ENCODE measurements at regions not wholly inside any gene's neighbourhood (a gene's known extent, or its start where the extent isn't known, plus 50 kb on each side); places are given as distances from the start of the nearest gene placed in this dataset.

DNA sequence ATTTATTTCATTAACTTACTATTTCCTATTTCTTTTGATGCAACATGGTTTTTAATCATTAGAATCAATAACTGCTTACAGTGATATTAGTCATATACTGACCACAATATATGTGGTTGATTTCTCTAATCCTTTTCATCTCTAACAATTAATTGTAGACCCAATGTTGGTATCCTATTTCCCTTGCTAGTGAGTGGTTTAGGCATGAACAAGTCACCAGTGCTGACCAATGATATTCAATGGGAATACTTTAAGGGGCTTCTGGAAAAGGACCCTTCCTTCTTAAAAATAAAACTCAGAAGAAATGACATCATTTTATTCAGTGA is 672.4 kb upstream of the GRAMD2B start:
- BruUV-seq (replicated peaks): no TSS peak
- CTCF ChIA-PET: no interaction called here
- no peak overlapping the region for H3K4me3 ChIP-seq (ENCODE audit: low read depth in 2 of 2, low read length in 2 of 2)

DNA sequence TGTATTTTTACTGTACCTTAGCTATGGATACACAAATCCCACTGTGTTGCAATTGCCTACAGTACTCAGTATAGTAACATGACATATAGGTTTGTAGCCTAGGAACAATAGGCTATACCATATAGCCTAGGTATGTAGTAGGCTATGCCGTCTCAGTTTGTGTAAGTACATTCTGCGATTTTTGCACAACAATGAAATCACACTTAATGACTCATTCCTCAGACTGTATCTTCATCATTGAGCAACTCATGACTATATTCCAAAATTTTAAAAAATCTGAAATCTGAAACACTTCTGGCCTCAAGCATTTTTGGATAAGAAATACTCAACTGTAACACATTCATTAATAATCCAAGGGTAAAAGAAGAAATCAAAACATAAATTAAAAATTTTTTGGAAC is 666.8 kb upstream of the GRAMD2B start:
- Histone ChIP-seq H3K9me3 (ENCODE audit: control insufficient read depth, insufficient read depth, low read depth, low read length) (no peaks in the 10 kb centered on the region), H3K27me3 (ENCODE audit: control insufficient read depth, insufficient read depth, low read length) (no peaks in the 10 kb centered on the region), H3K4me3 (ENCODE audit: low read depth in 2 of 2, low read length in 2 of 2) (no peak overlapping the region), H3K4me1 (ENCODE audit: control insufficient read depth, insufficient read depth, low read length) (no peaks in the 10 kb centered on the region), H3K27ac (ENCODE audit: low read length) (no peak overlapping the region), H3K36me3 (ENCODE audit: control insufficient read depth, insufficient read depth, low read length) (no peaks in the 10 kb centered on the region)
- no TSS peak for BruUV-seq (replicated peaks)
- no peak for TF ChIP-seq POLR2AphosphoS5 (IDR thresholded peaks at IDR 0.05; ENCODE audit: low read depth, low read length)
- TF ChIP-seq SIN3A (IDR thresholded peaks at IDR 0.05; ENCODE audit: borderline replicate concordance, insufficient read depth, low read depth, low read length): no peak
- TF ChIP-seq, protein P1, sequence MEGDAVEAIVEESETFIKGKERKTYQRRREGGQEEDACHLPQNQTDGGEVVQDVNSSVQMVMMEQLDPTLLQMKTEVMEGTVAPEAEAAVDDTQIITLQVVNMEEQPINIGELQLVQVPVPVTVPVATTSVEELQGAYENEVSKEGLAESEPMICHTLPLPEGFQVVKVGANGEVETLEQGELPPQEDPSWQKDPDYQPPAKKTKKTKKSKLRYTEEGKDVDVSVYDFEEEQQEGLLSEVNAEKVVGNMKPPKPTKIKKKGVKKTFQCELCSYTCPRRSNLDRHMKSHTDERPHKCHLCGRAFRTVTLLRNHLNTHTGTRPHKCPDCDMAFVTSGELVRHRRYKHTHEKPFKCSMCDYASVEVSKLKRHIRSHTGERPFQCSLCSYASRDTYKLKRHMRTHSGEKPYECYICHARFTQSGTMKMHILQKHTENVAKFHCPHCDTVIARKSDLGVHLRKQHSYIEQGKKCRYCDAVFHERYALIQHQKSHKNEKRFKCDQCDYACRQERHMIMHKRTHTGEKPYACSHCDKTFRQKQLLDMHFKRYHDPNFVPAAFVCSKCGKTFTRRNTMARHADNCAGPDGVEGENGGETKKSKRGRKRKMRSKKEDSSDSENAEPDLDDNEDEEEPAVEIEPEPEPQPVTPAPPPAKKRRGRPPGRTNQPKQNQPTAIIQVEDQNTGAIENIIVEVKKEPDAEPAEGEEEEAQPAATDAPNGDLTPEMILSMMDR (IDR thresholded peaks at IDR 0.05): no peak
- no peak for TF ChIP-seq TCF7L2 (IDR thresholded peaks at IDR 0.05; ENCODE audit: low read depth, low read length)
- TF ChIP-seq, protein P2, sequence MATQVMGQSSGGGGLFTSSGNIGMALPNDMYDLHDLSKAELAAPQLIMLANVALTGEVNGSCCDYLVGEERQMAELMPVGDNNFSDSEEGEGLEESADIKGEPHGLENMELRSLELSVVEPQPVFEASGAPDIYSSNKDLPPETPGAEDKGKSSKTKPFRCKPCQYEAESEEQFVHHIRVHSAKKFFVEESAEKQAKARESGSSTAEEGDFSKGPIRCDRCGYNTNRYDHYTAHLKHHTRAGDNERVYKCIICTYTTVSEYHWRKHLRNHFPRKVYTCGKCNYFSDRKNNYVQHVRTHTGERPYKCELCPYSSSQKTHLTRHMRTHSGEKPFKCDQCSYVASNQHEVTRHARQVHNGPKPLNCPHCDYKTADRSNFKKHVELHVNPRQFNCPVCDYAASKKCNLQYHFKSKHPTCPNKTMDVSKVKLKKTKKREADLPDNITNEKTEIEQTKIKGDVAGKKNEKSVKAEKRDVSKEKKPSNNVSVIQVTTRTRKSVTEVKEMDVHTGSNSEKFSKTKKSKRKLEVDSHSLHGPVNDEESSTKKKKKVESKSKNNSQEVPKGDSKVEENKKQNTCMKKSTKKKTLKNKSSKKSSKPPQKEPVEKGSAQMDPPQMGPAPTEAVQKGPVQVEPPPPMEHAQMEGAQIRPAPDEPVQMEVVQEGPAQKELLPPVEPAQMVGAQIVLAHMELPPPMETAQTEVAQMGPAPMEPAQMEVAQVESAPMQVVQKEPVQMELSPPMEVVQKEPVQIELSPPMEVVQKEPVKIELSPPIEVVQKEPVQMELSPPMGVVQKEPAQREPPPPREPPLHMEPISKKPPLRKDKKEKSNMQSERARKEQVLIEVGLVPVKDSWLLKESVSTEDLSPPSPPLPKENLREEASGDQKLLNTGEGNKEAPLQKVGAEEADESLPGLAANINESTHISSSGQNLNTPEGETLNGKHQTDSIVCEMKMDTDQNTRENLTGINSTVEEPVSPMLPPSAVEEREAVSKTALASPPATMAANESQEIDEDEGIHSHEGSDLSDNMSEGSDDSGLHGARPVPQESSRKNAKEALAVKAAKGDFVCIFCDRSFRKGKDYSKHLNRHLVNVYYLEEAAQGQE (IDR thresholded peaks at IDR 0.05; ENCODE audit: insufficient read depth in 1 of 2, low read depth in 2 of 2, low read length in 1 of 2): no peak
- no peak for ATAC-seq
- POLR2A ChIA-PET: no interaction called here
- in situ Hi-C loops (cut with HindIII; ENCODE audit: low pct_unique_long_range_greater_than_20kb, low sequenced_read_pairs): no loop called here
- intact Hi-C loops (cut with micrococcal nuclease; ENCODE audit: unreplicated experiment): no loop called here
- CTCF ChIA-PET: no interaction called here
- no peak for DNase-seq (ENCODE audit: low read depth, low spot score)

More for the DNA sequence above, 672.4 kb upstream of the GRAMD2B start:
- Histone ChIP-seq H3K4me1 (ENCODE audit: control insufficient read depth, insufficient read depth, low read length) (no peaks in the 10 kb centered on the region), H3K9me3 (ENCODE audit: control insufficient read depth, insufficient read depth, low read depth, low read length) (no peaks in the 10 kb centered on the region), H3K27me3 (ENCODE audit: control insufficient read depth, insufficient read depth, low read length) (no peaks in the 10 kb centered on the region), H3K36me3 (ENCODE audit: control insufficient read depth, insufficient read depth, low read length) (no peaks in the 10 kb centered on the region), H3K27ac (ENCODE audit: low read length) (no peak overlapping the region; the same call in 1 of the 2 replicates)
- intact Hi-C loops (cut with micrococcal nuclease; ENCODE audit: unreplicated experiment): no loop called here
- no peak for DNase-seq (ENCODE audit: low read depth, low spot score)
- no peak for ATAC-seq
- in situ Hi-C loops (cut with HindIII; ENCODE audit: low pct_unique_long_range_greater_than_20kb, low sequenced_read_pairs): no loop called here
- POLR2A ChIA-PET: no interaction called here
- TF ChIP-seq, protein P2 (IDR thresholded peaks at IDR 0.05; ENCODE audit: insufficient read depth in 1 of 2, low read depth in 2 of 2, low read length in 1 of 2): no peak
- no peak for TF ChIP-seq SIN3A (IDR thresholded peaks at IDR 0.05; ENCODE audit: borderline replicate concordance, insufficient read depth, low read depth, low read length)
- TF ChIP-seq TCF7L2 (IDR thresholded peaks at IDR 0.05; ENCODE audit: low read depth, low read length): no peak
